Mesendoderm (in vitro differentiated cells): ENCODE measurements at regions not wholly inside any gene's neighbourhood (a gene's known extent, or its start where the extent isn't known, plus 50 kb on each side); places are given as distances from the start of the nearest gene placed in this dataset.

Source experiments
- DNase-seq: peaks from one replicate; pipeline ENCODE4 v3.0.0; 2013
- H2AK5ac ChIP-seq: 2 replicates; pipeline ENCODE4 v1.6.1; 2013; ENCODE audit warnings: low read length, inconsistent platforms
- H2BK120ac ChIP-seq: 2 replicates; pipeline ENCODE4 v1.6.1; 2013; ENCODE audit warnings: low read depth, mild to moderate bottlenecking, low read length, moderate library complexity, mixed read lengths
- H2BK15ac ChIP-seq: replicated peaks from 2 replicates; pipeline ENCODE4 v1.6.1; 2013; ENCODE audit warnings: low read depth, mild to moderate bottlenecking, moderate library complexity
- H2BK5ac ChIP-seq: 2 replicates; pipeline ENCODE4 v1.6.1; 2013; ENCODE audit warnings: low read length, inconsistent platforms
- H3K18ac ChIP-seq: 2 replicates; pipeline ENCODE4 v1.6.1; 2013; ENCODE audit warnings: mild to moderate bottlenecking, low read length, mixed read lengths
- H3K23ac ChIP-seq: one replicate; pipeline ENCODE4 v1.6.1; 2013; ENCODE audit warnings: low read length
- H3K27ac ChIP-seq: 2 replicates; pipeline ENCODE4 v1.5.1; 2013; ENCODE audit warnings: low read depth, mild to moderate bottlenecking, inconsistent platforms, low read length, moderate library complexity
- H3K27me3 ChIP-seq: 2 replicates; pipeline ENCODE4 v1.6.1; 2013; ENCODE audit warnings: low read length, control low read depth, mild to moderate bottlenecking, inconsistent platforms; ENCODE audit not compliant: insufficient read depth, poor library complexity
- H3K36me3 ChIP-seq: 2 replicates; pipeline ENCODE4 v1.6.1; 2013; ENCODE audit warnings: low read length, inconsistent platforms; ENCODE audit not compliant: control insufficient read depth, insufficient read depth
- H3K4ac ChIP-seq: one replicate; pipeline ENCODE4 v1.6.1; 2013; ENCODE audit warnings: low read depth, mild to moderate bottlenecking, low read length, moderate library complexity
- H3K4me1 ChIP-seq: 2 replicates; pipeline ENCODE4 v1.6.1; 2013; ENCODE audit warnings: low read depth, low read length, inconsistent platforms; ENCODE audit not compliant: control insufficient read depth
- H3K4me2 ChIP-seq: 2 replicates; pipeline ENCODE4 v1.6.1; 2013; ENCODE audit warnings: low read length
- H3K4me3 ChIP-seq: 2 replicates; pipeline ENCODE4 v1.5.1; 2013; ENCODE audit warnings: mild to moderate bottlenecking, low read length
- H3K56ac ChIP-seq: one replicate; pipeline ENCODE4 v1.6.1; 2013; ENCODE audit warnings: low read length
- H3K79me1 ChIP-seq: 2 replicates; pipeline ENCODE4 v1.6.1; 2013; ENCODE audit warnings: low read length, inconsistent platforms
- H3K79me2 ChIP-seq: 2 replicates; pipeline ENCODE4 v1.6.1; 2013; ENCODE audit warnings: mild to moderate bottlenecking, low read length; ENCODE audit not compliant: control insufficient read depth, insufficient read depth
- H3K9ac ChIP-seq: 2 replicates; pipeline ENCODE4 v1.6.1; 2013; ENCODE audit warnings: low read length, inconsistent platforms
- H4K5ac ChIP-seq: one replicate; pipeline ENCODE4 v1.6.1; 2013; ENCODE audit warnings: low read length
- H4K8ac ChIP-seq: one replicate; pipeline ENCODE4 v1.6.1; 2013; ENCODE audit warnings: low read depth, mild to moderate bottlenecking, control low read depth, low read length, moderate library complexity
- WGBS: extraction: QIAGEN DNeasy Blood & Tissue Kit; methylation state at CpG from one replicate; pipeline ENCODE4 v1.1.7; 2013; ENCODE audit warnings: low lambda C conversion rate, missing lambda C conversion rate; ENCODE audit not compliant: insufficient coverage; ENCODE audit errors: extremely low coverage; 5-methylcytosine and 5-hydroxymethylcytosine counted together

DNA sequence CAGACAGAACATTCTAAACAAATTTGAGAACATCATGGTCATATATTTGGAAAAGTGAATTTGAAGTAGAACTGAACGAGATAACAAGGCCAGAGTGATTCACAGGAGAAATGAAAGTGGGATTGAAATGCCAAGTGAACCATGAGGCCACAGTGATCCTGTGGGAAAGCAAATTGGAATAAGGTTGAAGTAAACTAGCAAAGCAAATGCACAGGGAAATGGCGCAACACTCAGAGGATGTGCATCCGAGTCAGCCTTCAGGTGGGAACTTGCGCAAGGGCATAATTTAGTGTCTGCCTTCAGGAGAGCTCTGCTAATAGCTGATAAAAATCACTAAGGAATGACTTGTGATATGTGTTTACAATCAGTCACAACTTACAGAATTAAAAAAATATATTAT, 696.6 kb downstream of the LIG4 start:
- Histone ChIP-seq H3K27ac (no peak overlapping the region), H2BK120ac (no peak overlapping the region), H3K4ac (no peak overlapping the region), H4K5ac (no peak overlapping the region), H2BK15ac (no peak overlapping the region), H3K4me3 (no peak overlapping the region), H3K79me1 (peaks cover 2% of the 10 kb centered on the region), H3K56ac (no peak overlapping the region), H3K9ac (no peak overlapping the region), H3K4me1 (no peaks in the 10 kb centered on the region), H2BK5ac (no peak overlapping the region), H3K18ac (no peak overlapping the region), H3K36me3 (no peaks in the 10 kb centered on the region), H3K79me2 (no peaks in the 10 kb centered on the region), H3K23ac (no peak overlapping the region), H4K8ac (no peak overlapping the region), H2AK5ac (no peak overlapping the region), H3K4me2 (no peak overlapping the region), H3K27me3 (no peaks in the 10 kb centered on the region)
- DNase-seq, result no peak
- no CpG with 5 or more reads among the region's 4 CpGs for WGBS

GRCh38 chr13:107518292-107518691, 697.0 kb downstream of the LIG4 start:
- no peak overlapping the region for H4K5ac ChIP-seq
- no peak overlapping the region for H3K18ac ChIP-seq
- H3K4me3 ChIP-seq, result no peak overlapping the region
- H3K9ac ChIP-seq, result no peak overlapping the region
- H3K4me2 ChIP-seq, result no peak overlapping the region
- DNase-seq, result no peak
- no CpG with 5 or more reads among the region's 3 CpGs for WGBS
- H3K27ac ChIP-seq, result no peak overlapping the region
- no peak overlapping the region for H2AK5ac ChIP-seq
- no peak overlapping the region for H3K4ac ChIP-seq
- H3K79me2 ChIP-seq, result no peaks in the 10 kb centered on the region
- H3K56ac ChIP-seq, result no peak overlapping the region
- H2BK120ac ChIP-seq, result no peak overlapping the region
- peaks cover 2% of the 10 kb centered on the region for H3K79me1 ChIP-seq
- H2BK5ac ChIP-seq, result no peak overlapping the region
- no peaks in the 10 kb centered on the region for H3K36me3 ChIP-seq
- no peak overlapping the region for H2BK15ac ChIP-seq
- no peak overlapping the region for H3K23ac ChIP-seq
- no peak overlapping the region for H4K8ac ChIP-seq
- no peaks in the 10 kb centered on the region for H3K27me3 ChIP-seq
- no peaks in the 10 kb centered on the region for H3K4me1 ChIP-seq

- Histone ChIP-seq H4K5ac (no peak overlapping the region), H4K8ac (no peak overlapping the region), H3K79me1 (peaks cover 2% of the 10 kb centered on the region), H3K56ac (no peak overlapping the region), H2BK120ac (no peak overlapping the region), H3K4ac (no peak overlapping the region), H3K4me1 (no peaks in the 10 kb centered on the region), H3K9ac (no peak overlapping the region), H3K36me3 (no peaks in the 10 kb centered on the region), H3K27ac (no peak overlapping the region), H3K23ac (no peak overlapping the region), H3K4me2 (no peak overlapping the region), H2AK5ac (no peak overlapping the region), H2BK15ac (no peak overlapping the region), H3K27me3 (no peaks in the 10 kb centered on the region), H2BK5ac (no peak overlapping the region), H3K79me2 (no peaks in the 10 kb centered on the region), H3K18ac (no peak overlapping the region), H3K4me3 (no peak overlapping the region)
- WGBS, result no CpG with 5 or more reads among the region's 4 CpGs
- DNase-seq, result no peak
Measured at GRCh38 chr13:107516517-107516916, 698.8 kb downstream of the LIG4 start.

- Histone ChIP-seq H3K56ac (no peak overlapping the region), H3K23ac (no peak overlapping the region), H3K4me2 (no peak overlapping the region), H2BK5ac (no peak overlapping the region), H3K4ac (no peak overlapping the region), H3K79me1 (no peaks in the 10 kb centered on the region), H2AK5ac (no peak overlapping the region), H4K5ac (no peak overlapping the region), H4K8ac (no peak overlapping the region), H3K9ac (no peak overlapping the region), H3K36me3 (no peaks in the 10 kb centered on the region), H3K27ac (no peak overlapping the region), H2BK120ac (no peak overlapping the region), H3K18ac (no peak overlapping the region), H3K4me3 (no peak overlapping the region), H3K4me1 (no peaks in the 10 kb centered on the region), H3K79me2 (no peaks in the 10 kb centered on the region), H2BK15ac (no peak overlapping the region), H3K27me3 (no peaks in the 10 kb centered on the region)
- DNase-seq, result peak; percentile 36
- WGBS, result no CpG with 5 or more reads among the region's 6 CpGs
Measured at GRCh38 chr13:107512551-107512950, 702.8 kb downstream of the LIG4 start.

GRCh38 chr13:107497661-107498060, 717.7 kb downstream of the LIG4 start:
- no peak overlapping the region for H3K56ac ChIP-seq
- H2BK15ac ChIP-seq, result no peak overlapping the region
- H3K4me3 ChIP-seq, result no peak overlapping the region
- no peak overlapping the region for H3K9ac ChIP-seq
- no peaks in the 10 kb centered on the region for H3K36me3 ChIP-seq
- no peak overlapping the region for H2BK5ac ChIP-seq
- no peak overlapping the region for H4K8ac ChIP-seq
- H4K5ac ChIP-seq, result no peak overlapping the region
- no peak for DNase-seq
- H3K27ac ChIP-seq, result no peak overlapping the region
- H3K4me1 ChIP-seq, result no peaks in the 10 kb centered on the region
- H3K27me3 ChIP-seq, result no peaks in the 10 kb centered on the region
- WGBS, result no CpG with 5 or more reads among the region's 5 CpGs
- no peak overlapping the region for H3K4me2 ChIP-seq
- H3K79me1 ChIP-seq, result peaks cover 2% of the 10 kb centered on the region
- no peak overlapping the region for H3K23ac ChIP-seq
- H3K18ac ChIP-seq, result no peak overlapping the region
- H3K4ac ChIP-seq, result no peak overlapping the region
- no peak overlapping the region for H2BK120ac ChIP-seq
- no peak overlapping the region for H2AK5ac ChIP-seq
- no peaks in the 10 kb centered on the region for H3K79me2 ChIP-seq

DNA sequence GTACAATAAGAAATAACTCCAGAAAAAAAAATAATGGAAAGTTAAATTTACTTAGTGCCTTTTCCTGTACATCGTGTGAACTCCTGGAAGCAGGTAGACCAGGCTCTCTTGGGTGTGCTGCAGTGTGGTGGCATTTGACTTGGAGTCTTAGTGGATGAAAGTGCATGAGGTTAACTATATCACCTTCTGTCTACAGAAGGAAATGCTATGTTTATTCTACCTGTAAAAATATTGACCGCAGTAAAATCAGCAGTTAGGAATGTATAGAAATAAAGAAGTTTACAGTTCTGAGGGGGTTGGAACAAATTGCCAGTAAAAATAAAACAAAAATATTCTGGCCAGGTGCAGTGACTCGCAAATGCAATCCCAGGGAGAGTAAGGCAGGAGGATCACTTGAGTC, 722.1 kb downstream of the LIG4 start:
- no peaks in the 10 kb centered on the region for H3K4me1 ChIP-seq
- H3K27ac ChIP-seq, result no peak overlapping the region
- H3K4me3 ChIP-seq, result no peak overlapping the region
- no peak overlapping the region for H3K56ac ChIP-seq
- H2BK5ac ChIP-seq, result no peak overlapping the region
- H3K23ac ChIP-seq, result no peak overlapping the region
- H4K5ac ChIP-seq, result no peak overlapping the region
- H3K36me3 ChIP-seq, result no peaks in the 10 kb centered on the region
- H2AK5ac ChIP-seq, result no peak overlapping the region
- no peak overlapping the region for H3K9ac ChIP-seq
- H3K18ac ChIP-seq, result no peak overlapping the region
- no CpG with 5 or more reads among the region's 3 CpGs for WGBS
- H3K79me1 ChIP-seq, result no peaks in the 10 kb centered on the region
- no peak overlapping the region for H4K8ac ChIP-seq
- DNase-seq, result no peak
- H3K79me2 ChIP-seq, result no peaks in the 10 kb centered on the region
- no peak overlapping the region for H2BK120ac ChIP-seq
- no peak overlapping the region for H2BK15ac ChIP-seq
- no peak overlapping the region for H3K4ac ChIP-seq
- no peak overlapping the region for H3K4me2 ChIP-seq
- H3K27me3 ChIP-seq, result no peaks in the 10 kb centered on the region
